H9 (cell line): ENCODE measurements at regions not wholly inside any gene's neighbourhood (a gene's known extent, or its start where the extent isn't known, plus 50 kb on each side); places are given as distances from the start of the nearest gene placed in this dataset.

Experiments used
- DNase-seq: peaks from one replicate; pipeline ENCODE4 v3.0.0-alpha.2; 2017
- H2AFZ ChIP-seq: one replicate; pipeline ENCODE4 v1.6.1; 2013; ENCODE audit warnings: mild to moderate bottlenecking, low read length, control low read depth, moderate library complexity
- H2AK5ac ChIP-seq: 2 replicates; pipeline ENCODE4 v1.6.1; 2013; ENCODE audit warnings: low read length, control low read depth, mixed read lengths; ENCODE audit not compliant: insufficient read length
- H2BK120ac ChIP-seq: one replicate; pipeline ENCODE4 v1.6.1; 2013; ENCODE audit warnings: low read depth, mild to moderate bottlenecking, low read length, control low read depth, inconsistent platforms; ENCODE audit not compliant: poor library complexity, severe bottlenecking
- H2BK12ac ChIP-seq: 2 replicates; pipeline ENCODE4 v1.6.1; 2013; ENCODE audit warnings: low read length, control low read depth, mixed read lengths, low read depth; ENCODE audit not compliant: insufficient read length
- H2BK15ac ChIP-seq: 2 replicates; pipeline ENCODE4 v1.6.1; 2013; ENCODE audit warnings: low read depth, low read length, control low read depth
- H2BK20ac ChIP-seq: one replicate; pipeline ENCODE4 v1.6.1; 2013; ENCODE audit warnings: low read depth, mild to moderate bottlenecking, low read length, control low read depth, inconsistent platforms; ENCODE audit not compliant: poor library complexity, severe bottlenecking
- H2BK5ac ChIP-seq: 2 replicates; pipeline ENCODE4 v1.6.1; 2013; ENCODE audit warnings: low read length, control low read depth, mixed read lengths; ENCODE audit not compliant: insufficient read length
- H3K14ac ChIP-seq: 2 replicates; pipeline ENCODE4 v1.6.1; 2013; ENCODE audit warnings: low read length, control low read depth; ENCODE audit not compliant: insufficient read depth
- H3K18ac ChIP-seq: 2 replicates; pipeline ENCODE4 v1.6.1; 2013; ENCODE audit warnings: low read depth, mild to moderate bottlenecking, mixed read lengths, low read length, control low read depth; ENCODE audit not compliant: insufficient read length
- H3K23ac ChIP-seq: 2 replicates; pipeline ENCODE4 v1.6.1; 2013; ENCODE audit warnings: low read length, control low read depth, mixed read lengths, low read depth; ENCODE audit not compliant: insufficient read length
- H3K23me2 ChIP-seq: 2 replicates; pipeline ENCODE4 v1.6.1; 2013; ENCODE audit warnings: low read depth, mild to moderate bottlenecking, mixed read lengths, low read length, control low read depth; ENCODE audit not compliant: insufficient read length, poor library complexity, severe bottlenecking
- H3K27ac ChIP-seq: 2 replicates; pipeline ENCODE4 v1.5.1; 2013; ENCODE audit warnings: low read length, control low read depth, mixed read lengths, low read depth; ENCODE audit not compliant: insufficient read length
- H3K27me3 ChIP-seq: 2 replicates; pipeline ENCODE4 v1.6.1; 2013; ENCODE audit warnings: low read length, control low read depth, inconsistent platforms; ENCODE audit not compliant: insufficient read depth
- H3K4ac ChIP-seq: 2 replicates; pipeline ENCODE4 v1.6.1; 2013; ENCODE audit warnings: low read depth, mild to moderate bottlenecking, control low read depth, inconsistent platforms, low read length, moderate library complexity
- H3K4me1 ChIP-seq: 2 replicates; pipeline ENCODE4 v1.6.1; 2013; ENCODE audit warnings: low read length, control low read depth, inconsistent platforms; ENCODE audit not compliant: insufficient read depth
- H3K4me2 ChIP-seq: 2 replicates; pipeline ENCODE4 v1.6.1; 2013; ENCODE audit warnings: low read length, control low read depth, mixed read lengths; ENCODE audit not compliant: insufficient read length, insufficient read depth
- H3K56ac ChIP-seq: 2 replicates; pipeline ENCODE4 v1.6.1; 2013; ENCODE audit warnings: low read depth, mild to moderate bottlenecking, mixed read lengths, low read length, control low read depth; ENCODE audit not compliant: insufficient read length
- H3K79me1 ChIP-seq: 2 replicates; pipeline ENCODE4 v1.6.1; 2013; ENCODE audit warnings: low read depth, mild to moderate bottlenecking, moderate library complexity, low read length, control low read depth, inconsistent platforms; ENCODE audit not compliant: insufficient read depth, poor library complexity, severe bottlenecking
- H3K79me2 ChIP-seq: 2 replicates; pipeline ENCODE4 v1.6.1; 2013; ENCODE audit warnings: low read length, control low read depth, inconsistent platforms; ENCODE audit not compliant: insufficient read depth
- H3K9ac ChIP-seq: 2 replicates; pipeline ENCODE4 v1.6.1; 2013; ENCODE audit warnings: low read length, control low read depth, mixed read lengths; ENCODE audit not compliant: insufficient read length; ENCODE audit errors: extremely low read depth
- H3K9me3 ChIP-seq: one replicate; pipeline ENCODE4 v1.6.1; 2013; ENCODE audit warnings: low read depth, low read length, inconsistent platforms; ENCODE audit not compliant: control insufficient read depth
- H3T11ph ChIP-seq: one replicate; pipeline ENCODE4 v1.6.1; 2013; ENCODE audit warnings: mild to moderate bottlenecking, low read length, control low read depth, inconsistent platforms
- H4K20me1 ChIP-seq: one replicate; pipeline ENCODE4 v1.6.1; 2013; ENCODE audit not compliant: control insufficient read depth, insufficient read length, insufficient read depth
- H4K5ac ChIP-seq: 2 replicates; pipeline ENCODE4 v1.6.1; 2013; ENCODE audit warnings: low read depth, mild to moderate bottlenecking, mixed read lengths, low read length, control low read depth; ENCODE audit not compliant: insufficient read length
- H4K8ac ChIP-seq: replicated peaks from 2 replicates; pipeline ENCODE4 v1.6.1; 2013; ENCODE audit warnings: low read length, control low read depth, mixed read lengths, low read depth; ENCODE audit not compliant: insufficient read length
- H4K91ac ChIP-seq: 2 replicates; pipeline ENCODE4 v1.6.1; 2013; ENCODE audit warnings: low read depth, mild to moderate bottlenecking, moderate library complexity, mixed read lengths, low read length, control low read depth; ENCODE audit not compliant: insufficient read length
- H3K27ac Mint-ChIP-seq, 3 experiments: 2 replicates in 2 of 3; 3 replicates in 1 of 3; pipeline ENCODE4 v1.8.0; 2020 to 2021; ENCODE audit warnings: mixed read lengths in 3 of 3, mild to moderate bottlenecking in 1 of 3, moderate library complexity in 1 of 3
- H3K27me3 Mint-ChIP-seq: 2 replicates; pipeline ENCODE4 v1.8.0; 2021; ENCODE audit warnings: low read depth, mild to moderate bottlenecking, moderate library complexity, mixed read lengths
- H3K36me3 Mint-ChIP-seq, 3 experiments: 2 replicates in 2 of 3; 3 replicates in 1 of 3; pipeline ENCODE4 v1.8.0; 2020 to 2021; ENCODE audit warnings: low read depth in 3 of 3, mixed read lengths in 3 of 3; ENCODE audit not compliant: insufficient read depth in 1 of 3
- H3K4me1 Mint-ChIP-seq, 2 experiments: 2 replicates each; pipeline ENCODE4 v1.8.0; 2020; ENCODE audit warnings: mixed read lengths in 2 of 2
- H3K4me3 Mint-ChIP-seq, 2 experiments: 2 replicates in 1 of 2; 3 replicates in 1 of 2; pipeline ENCODE4 v1.8.0; 2020 to 2021; ENCODE audit warnings: mild to moderate bottlenecking in 2 of 2, mixed read lengths in 2 of 2, moderate library complexity in 1 of 2
- H3K9me3 Mint-ChIP-seq, 2 experiments: 2 replicates in 1 of 2; 3 replicates in 1 of 2; pipeline ENCODE4 v1.8.0; 2020; ENCODE audit warnings: mild to moderate bottlenecking in 2 of 2, mixed read lengths in 2 of 2, moderate library complexity in 1 of 2
- WGBS: extraction: QIAGEN DNeasy Blood & Tissue Kit; methylation state at CpG from one replicate; pipeline ENCODE4 v1.1.7; 2013; ENCODE audit warnings: missing lambda C conversion rate, low lambda C conversion rate, mixed read lengths; ENCODE audit not compliant: insufficient read length; ENCODE audit errors: extremely low coverage; 5-methylcytosine and 5-hydroxymethylcytosine counted together
- TF ChIP-seq, protein P1 (sequence below): fragments of 200-600 bp; sonication (generic); conservative IDR thresholded peaks from 3 replicates; pipeline ENCODE4 v1.8.0; 2021; ENCODE audit warnings: antibody characterized with exemption, mild to moderate bottlenecking

DNA sequence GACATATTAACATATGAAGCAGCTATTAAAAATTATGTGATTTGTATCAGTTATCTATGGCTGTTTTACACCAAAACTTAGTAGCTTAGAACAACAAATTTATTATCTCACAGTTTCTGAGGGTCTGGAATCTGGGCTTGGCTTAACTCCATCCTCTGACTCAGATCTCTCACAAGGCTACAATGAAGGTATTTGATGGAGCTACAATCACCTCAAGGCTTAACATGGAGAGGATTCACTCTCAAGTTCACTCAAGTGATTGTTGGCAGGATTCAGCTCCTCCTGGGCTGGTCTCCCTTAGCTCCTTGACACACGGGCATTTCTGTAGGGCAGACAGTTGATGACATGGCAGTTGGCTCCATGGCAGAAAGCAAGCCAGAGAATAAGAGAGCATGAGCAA is 133.0 kb upstream of the SLC14A2 start:
- H2BK120ac ChIP-seq: no peak overlapping the region
- H4K8ac ChIP-seq: no peak overlapping the region
- Mint-ChIP-seq H3K9me3 (no peaks in the 10 kb centered on the region; a peak in 1 of 5 replicates), H3K4me3 (no peak overlapping the region), H3K27ac (no peak overlapping the region), H3K4me1 (no peaks in the 10 kb centered on the region), H3K27me3 (peaks cover 2% of the 10 kb centered on the region), H3K36me3 (no peaks in the 10 kb centered on the region)
- no peaks in the 10 kb centered on the region for H3K79me1 ChIP-seq
- no peak overlapping the region for H2BK20ac ChIP-seq
- no peak overlapping the region for H3K23ac ChIP-seq
- H3K14ac ChIP-seq: no peak overlapping the region
- H3K23me2 ChIP-seq: no peaks in the 10 kb centered on the region
- H3K9ac ChIP-seq: no peak overlapping the region
- no peak overlapping the region for H3K4me2 ChIP-seq
- H3K27ac ChIP-seq: no peak overlapping the region
- H4K5ac ChIP-seq: no peak overlapping the region
- H3K4me1 ChIP-seq: no peaks in the 10 kb centered on the region
- H3K4ac ChIP-seq: no peak overlapping the region
- no peak overlapping the region for H2BK15ac ChIP-seq
- WGBS: no CpG with 5 or more reads among the region's 1 CpG
- H2AK5ac ChIP-seq: no peak overlapping the region
- no peaks in the 10 kb centered on the region for H3K79me2 ChIP-seq
- no peak overlapping the region for H2AFZ ChIP-seq
- H3T11ph ChIP-seq: no peak overlapping the region
- DNase-seq: no peak
- TF ChIP-seq, protein P1, sequence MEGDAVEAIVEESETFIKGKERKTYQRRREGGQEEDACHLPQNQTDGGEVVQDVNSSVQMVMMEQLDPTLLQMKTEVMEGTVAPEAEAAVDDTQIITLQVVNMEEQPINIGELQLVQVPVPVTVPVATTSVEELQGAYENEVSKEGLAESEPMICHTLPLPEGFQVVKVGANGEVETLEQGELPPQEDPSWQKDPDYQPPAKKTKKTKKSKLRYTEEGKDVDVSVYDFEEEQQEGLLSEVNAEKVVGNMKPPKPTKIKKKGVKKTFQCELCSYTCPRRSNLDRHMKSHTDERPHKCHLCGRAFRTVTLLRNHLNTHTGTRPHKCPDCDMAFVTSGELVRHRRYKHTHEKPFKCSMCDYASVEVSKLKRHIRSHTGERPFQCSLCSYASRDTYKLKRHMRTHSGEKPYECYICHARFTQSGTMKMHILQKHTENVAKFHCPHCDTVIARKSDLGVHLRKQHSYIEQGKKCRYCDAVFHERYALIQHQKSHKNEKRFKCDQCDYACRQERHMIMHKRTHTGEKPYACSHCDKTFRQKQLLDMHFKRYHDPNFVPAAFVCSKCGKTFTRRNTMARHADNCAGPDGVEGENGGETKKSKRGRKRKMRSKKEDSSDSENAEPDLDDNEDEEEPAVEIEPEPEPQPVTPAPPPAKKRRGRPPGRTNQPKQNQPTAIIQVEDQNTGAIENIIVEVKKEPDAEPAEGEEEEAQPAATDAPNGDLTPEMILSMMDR: no peak
- H3K27me3 ChIP-seq: no peaks in the 10 kb centered on the region
- H2BK5ac ChIP-seq: no peak overlapping the region
- no peak overlapping the region for H4K91ac ChIP-seq
- no peak overlapping the region for H2BK12ac ChIP-seq
- H3K56ac ChIP-seq: no peak overlapping the region
- H4K20me1 ChIP-seq: no peaks in the 10 kb centered on the region
- H3K18ac ChIP-seq: no peak overlapping the region
- no peaks in the 10 kb centered on the region for H3K9me3 ChIP-seq
